Glutamatergic neuron (in vitro differentiated cells): ENCODE measurements at regions not wholly inside any gene's neighbourhood (a gene's known extent, or its start where the extent isn't known, plus 50 kb on each side); places are given as distances from the start of the nearest gene placed in this dataset.

ENCODE experiments used
- DNase-seq: peaks from one replicate; pipeline ENCODE4 v3.0.0; 2022
- H3K27ac Mint-ChIP-seq: one replicate; pipeline ENCODE4 v1.8.0; 2020; ENCODE audit warnings: mild to moderate bottlenecking, mixed read lengths, inconsistent platforms; ENCODE audit not compliant: unreplicated experiment
- H3K27me3 Mint-ChIP-seq: one replicate; pipeline ENCODE4 v1.8.0; 2020; ENCODE audit warnings: mild to moderate bottlenecking, moderate library complexity, mixed read lengths, inconsistent platforms; ENCODE audit not compliant: unreplicated experiment
- H3K36me3 Mint-ChIP-seq: one replicate; pipeline ENCODE4 v1.8.0; 2020; ENCODE audit warnings: mild to moderate bottlenecking, mixed read lengths, inconsistent platforms; ENCODE audit not compliant: unreplicated experiment
- H3K4me1 Mint-ChIP-seq: one replicate; pipeline ENCODE4 v1.8.0; 2020; ENCODE audit warnings: mild to moderate bottlenecking, low read depth, mixed read lengths, inconsistent platforms; ENCODE audit not compliant: unreplicated experiment
- H3K4me3 Mint-ChIP-seq: one replicate; pipeline ENCODE4 v1.8.0; 2020; ENCODE audit warnings: mild to moderate bottlenecking, mixed read lengths, inconsistent platforms; ENCODE audit not compliant: unreplicated experiment
- H3K9me3 Mint-ChIP-seq: one replicate; pipeline ENCODE4 v1.8.0; 2020; ENCODE audit warnings: mild to moderate bottlenecking, moderate library complexity, mixed read lengths, inconsistent platforms; ENCODE audit not compliant: unreplicated experiment
- CTCF ChIP-seq: fragments of 200-600 bp; sonication (generic); IDR thresholded peaks from one replicate; pipeline ENCODE4 v1.5.0; 2021; ENCODE audit not compliant: partially characterized antibody, unreplicated experiment

GRCh38 chr9:14471041-14471440, 157.1 kb upstream of the NFIB start:
- Mint-ChIP-seq H3K4me1 (peaks cover 9% of the 10 kb centered on the region), H3K36me3 (peaks cover 5% of the 10 kb centered on the region), H3K4me3 (no peak overlapping the region), H3K27ac (no peak overlapping the region), H3K27me3 (no peaks in the 10 kb centered on the region), H3K9me3 (peaks cover 4% of the 10 kb centered on the region)
- DNase-seq = no peak
- no peak for TF ChIP-seq CTCF

- peaks cover 5% of the 10 kb centered on the region for H3K36me3 Mint-ChIP-seq
Measured at GRCh38 chr9:14467675-14468374, 153.9 kb upstream of the NFIB start.

GRCh38 chr9:14466828-14467227, 152.9 kb upstream of the NFIB start:
- H3K27ac Mint-ChIP-seq = no peak overlapping the region
- H3K4me1 Mint-ChIP-seq = peaks cover 13% of the 10 kb centered on the region
- H3K36me3 Mint-ChIP-seq = peaks cover 5% of the 10 kb centered on the region
- H3K4me3 Mint-ChIP-seq = no peak overlapping the region
- H3K9me3 Mint-ChIP-seq = peaks cover 4% of the 10 kb centered on the region
- no peak for DNase-seq
- H3K27me3 Mint-ChIP-seq = no peaks in the 10 kb centered on the region
- no peak for TF ChIP-seq CTCF

More at GRCh38 chr9:14467675-14468374, 153.9 kb upstream of the NFIB start:
- peaks cover 4% of the 10 kb centered on the region for H3K9me3 Mint-ChIP-seq
- H3K4me1 Mint-ChIP-seq = peaks cover 13% of the 10 kb centered on the region
- no peak for TF ChIP-seq CTCF
- H3K27ac Mint-ChIP-seq = no peak overlapping the region
- no peak for DNase-seq
- H3K4me3 Mint-ChIP-seq = no peak overlapping the region
- no peaks in the 10 kb centered on the region for H3K27me3 Mint-ChIP-seq

- no peak for TF ChIP-seq CTCF
- Mint-ChIP-seq H3K9me3 (peaks cover 4% of the 10 kb centered on the region), H3K4me1 (peaks cover 13% of the 10 kb centered on the region), H3K27me3 (no peaks in the 10 kb centered on the region), H3K36me3 (peaks cover 5% of the 10 kb centered on the region), H3K27ac (no peak overlapping the region), H3K4me3 (no peak overlapping the region)
- DNase-seq = no peak
Measured at GRCh38 chr9:14466429-14466818, 152.5 kb upstream of the NFIB start.

GRCh38 chr9:14462950-14463349, 149.0 kb upstream of the NFIB start:
- Mint-ChIP-seq H3K27ac (no peak overlapping the region), H3K4me1 (peaks cover 8% of the 10 kb centered on the region), H3K4me3 (no peak overlapping the region), H3K36me3 (no peaks in the 10 kb centered on the region), H3K27me3 (no peaks in the 10 kb centered on the region), H3K9me3 (peaks cover 2% of the 10 kb centered on the region)
- no peak for DNase-seq
- TF ChIP-seq CTCF = no peak
